Erythroblast (primary cell): ENCODE measurements at regions not wholly inside any gene's neighbourhood (a gene's known extent, or its start where the extent isn't known, plus 50 kb on each side); places are given as distances from the start of the nearest gene placed in this dataset.

Experiments
- DNase-seq, 2 experiments: peaks; one replicate each; lab custom pipeline; 2025; lab: John Stamatoyannopoulos, UW
- GATA1 ChIP-seq: IDR thresholded peaks from 2 replicates; pipeline ENCODE4 v1.6.1; 2011; ENCODE audit warnings: low read depth, mild to moderate bottlenecking, control low read depth, low read length, moderate library complexity
- POLR2A ChIP-seq: IDR thresholded peaks from 2 replicates; pipeline ENCODE4 v1.6.1; 2011; ENCODE audit warnings: mild to moderate bottlenecking, low read length

DNA sequence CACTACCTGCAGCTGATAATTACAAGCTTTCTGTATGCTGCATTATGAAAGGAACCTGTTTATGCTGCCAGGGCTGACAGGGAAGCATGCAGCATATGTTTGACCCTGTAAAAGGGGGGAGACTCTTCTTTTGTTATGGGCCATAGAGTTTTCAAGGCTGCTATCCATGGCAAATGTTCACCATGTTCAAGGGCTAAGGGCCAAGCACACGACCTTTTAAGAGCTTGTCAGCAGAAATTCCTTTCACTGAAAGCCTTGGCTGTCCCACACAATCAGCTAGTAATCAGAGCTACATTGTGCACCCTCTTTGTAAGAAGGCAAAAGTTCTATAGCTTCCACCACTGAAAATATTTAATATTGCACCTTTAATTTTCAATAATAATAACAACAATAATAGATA is 74.2 kb upstream of the MBIP start:
- DNase-seq: no peak
- TF ChIP-seq GATA1: no peak
- no peak for TF ChIP-seq POLR2A

DNA sequence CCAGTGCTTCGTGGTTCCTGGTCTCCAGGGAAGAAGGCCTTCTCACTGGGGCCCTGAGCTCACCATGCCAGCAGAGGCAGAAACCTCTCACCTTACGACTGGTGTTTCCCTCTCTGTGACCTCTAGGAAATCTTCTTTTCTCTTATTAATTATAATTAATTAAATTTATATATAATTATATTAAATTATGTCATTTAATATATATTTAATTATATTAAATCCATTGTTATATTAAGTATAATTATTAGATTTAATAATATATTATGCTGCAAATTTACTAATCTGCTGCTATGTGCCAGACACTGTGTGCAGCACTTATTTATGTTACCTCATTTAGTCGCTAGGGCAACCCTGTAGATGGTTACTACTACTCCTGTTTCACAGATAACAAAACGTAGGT is 70.3 kb upstream of the MBIP start:
- no peak for DNase-seq
- TF ChIP-seq GATA1: no peak
- TF ChIP-seq POLR2A: no peak

DNA sequence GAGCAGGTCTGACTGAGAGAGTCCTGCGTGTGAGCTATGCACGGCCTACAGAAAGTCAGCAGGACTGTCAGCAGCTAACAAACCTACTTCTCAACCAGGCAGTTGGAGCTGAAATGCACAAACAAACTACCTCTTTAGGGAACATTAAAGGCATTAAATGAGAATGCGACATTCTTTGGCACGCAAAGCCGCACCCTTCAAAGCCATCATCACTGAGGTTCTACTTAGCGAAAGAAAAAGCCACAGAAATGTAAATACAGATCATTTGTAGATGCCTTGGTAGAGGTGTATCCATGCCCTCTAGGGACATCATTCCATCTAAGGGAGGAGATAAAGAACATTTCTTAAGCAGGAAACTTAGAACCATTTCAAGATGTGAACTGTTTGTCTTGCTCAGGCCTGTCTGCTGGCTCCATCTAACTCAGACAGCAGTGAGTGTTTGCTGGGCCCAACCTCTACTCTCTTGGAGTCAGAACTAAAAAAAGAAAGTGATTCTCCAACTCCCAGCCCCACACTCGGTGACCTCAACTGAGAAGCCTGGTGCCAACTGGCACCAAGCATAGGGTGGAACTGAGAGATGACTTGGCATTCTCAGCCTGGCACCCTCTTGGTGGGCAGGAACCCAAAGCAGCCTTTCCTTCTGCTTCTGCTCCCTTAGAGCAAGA is 63.5 kb upstream of the MBIP start:
- TF ChIP-seq GATA1 (no peak), POLR2A (no peak)
- no peak for DNase-seq

GRCh38 chr14:36373982-36374673 is 53.7 kb upstream of the MBIP start:
- DNase-seq: peak; percentile 71 to 81

More at GRCh38 chr14:36373982-36374673, 53.7 kb upstream of the MBIP start:
- TF ChIP-seq GATA1 (no peak), POLR2A (no peak)
